NCI-H82 (cell line): ENCODE measurements at regions not wholly inside any gene's neighbourhood (a gene's known extent, or its start where the extent isn't known, plus 50 kb on each side); places are given as distances from the start of the nearest gene placed in this dataset.

Experiments used
- DNase-seq: peaks from one replicate; lab custom pipeline; 2025; lab: John Stamatoyannopoulos, UW

DNA sequence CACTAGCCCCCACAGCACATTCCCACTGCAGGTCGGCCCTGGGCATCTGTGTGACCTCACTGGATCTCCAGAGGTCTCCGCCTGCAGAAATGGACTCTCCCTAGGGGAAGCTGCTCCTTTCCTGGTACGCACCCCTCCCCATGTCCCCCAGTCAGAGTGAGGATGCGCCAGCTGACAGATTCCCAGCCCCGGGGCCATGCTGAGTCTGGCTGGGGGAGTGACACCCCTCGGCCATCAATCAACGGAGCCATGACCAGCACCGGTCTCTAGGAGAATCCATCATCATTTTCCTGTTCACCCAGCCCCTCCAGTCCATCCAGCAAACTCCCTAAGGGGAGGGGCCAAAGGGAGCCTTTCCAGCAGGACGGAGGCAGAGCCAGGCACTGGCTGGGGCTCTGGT is 68.7 kb upstream of the PAX7 start:
- DNase-seq = no peak

DNA sequence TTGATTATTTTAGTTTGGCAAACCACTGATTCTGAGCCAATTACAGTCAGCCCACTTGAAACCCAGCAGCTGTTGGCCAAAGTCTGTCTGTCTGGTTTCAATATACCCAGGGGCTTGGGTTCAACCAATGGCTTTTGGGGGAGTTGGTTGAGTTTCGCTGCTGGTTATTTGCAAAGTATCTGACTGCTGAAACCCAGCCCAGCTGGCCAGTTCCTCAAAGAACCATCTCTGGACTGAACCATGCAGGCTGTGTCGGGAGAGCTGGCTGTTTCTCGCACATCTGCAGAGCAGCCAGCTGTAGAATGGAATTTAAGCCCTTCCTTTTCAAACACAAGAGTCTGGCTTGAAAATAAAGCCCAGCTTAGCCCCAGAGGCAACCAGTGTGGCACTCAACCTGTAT is 66.0 kb upstream of the PAX7 start:
- DNase-seq = no peak

DNA sequence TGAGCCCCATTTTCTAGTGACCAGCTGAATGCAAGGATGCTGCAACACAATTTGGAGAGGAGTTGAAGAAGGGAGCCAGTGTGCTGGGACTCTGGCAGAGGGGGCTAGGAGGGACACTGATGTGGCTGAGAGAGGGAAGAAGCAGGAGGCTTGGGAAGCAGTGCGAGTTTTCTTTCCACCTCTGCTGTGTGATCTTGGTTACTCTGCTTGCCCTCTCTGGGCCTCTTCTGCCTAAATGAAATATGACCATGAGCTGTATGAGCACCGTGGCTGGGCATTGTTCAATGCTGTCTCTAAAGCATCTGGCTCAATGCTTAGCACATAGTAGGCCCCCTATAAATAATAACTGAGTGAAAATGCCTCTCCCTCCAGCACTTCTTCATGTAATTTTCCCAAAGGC is 65.3 kb upstream of the PAX7 start:
- no peak for DNase-seq

DNA sequence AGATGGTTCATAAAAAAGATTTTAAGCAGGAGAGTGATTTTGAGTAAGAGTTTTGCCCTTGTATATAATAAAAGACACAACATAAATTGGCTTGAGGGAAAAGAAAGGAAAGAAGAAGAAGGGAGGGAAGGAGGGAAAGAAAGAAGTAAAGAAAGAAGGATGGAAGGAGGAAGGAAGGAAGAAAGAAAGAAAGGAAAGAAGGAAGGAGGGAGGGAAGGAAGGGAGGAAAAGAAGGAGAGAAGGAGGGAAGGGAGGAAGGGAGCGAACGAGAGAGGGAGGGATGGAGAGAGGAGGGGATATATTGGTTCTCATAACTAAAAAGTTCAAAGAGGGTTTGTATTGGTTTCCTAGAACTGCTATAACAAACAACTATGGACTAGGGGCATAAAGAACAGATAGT is 62.2 kb upstream of the PAX7 start:
- DNase-seq = no peak

DNA sequence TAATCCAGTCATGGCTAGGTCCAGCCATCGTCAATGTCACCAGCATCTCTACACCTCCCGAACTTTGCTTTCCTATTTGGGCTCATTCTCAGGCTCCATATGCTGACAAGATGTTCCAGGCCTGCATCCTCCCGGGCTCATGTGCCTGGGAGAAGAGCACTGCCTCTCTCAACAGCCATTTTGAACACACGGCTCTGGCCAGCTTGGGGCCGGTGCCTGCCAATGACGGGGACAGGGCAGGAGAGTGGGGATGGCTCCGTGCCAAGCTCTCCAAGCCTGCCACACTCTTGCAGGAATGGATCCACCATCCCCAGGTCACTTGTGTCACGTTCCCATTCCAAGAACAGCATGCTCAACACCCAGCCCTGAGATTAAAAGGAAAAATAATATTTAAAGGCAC is 61.4 kb upstream of the PAX7 start:
- DNase-seq = no peak

DNA sequence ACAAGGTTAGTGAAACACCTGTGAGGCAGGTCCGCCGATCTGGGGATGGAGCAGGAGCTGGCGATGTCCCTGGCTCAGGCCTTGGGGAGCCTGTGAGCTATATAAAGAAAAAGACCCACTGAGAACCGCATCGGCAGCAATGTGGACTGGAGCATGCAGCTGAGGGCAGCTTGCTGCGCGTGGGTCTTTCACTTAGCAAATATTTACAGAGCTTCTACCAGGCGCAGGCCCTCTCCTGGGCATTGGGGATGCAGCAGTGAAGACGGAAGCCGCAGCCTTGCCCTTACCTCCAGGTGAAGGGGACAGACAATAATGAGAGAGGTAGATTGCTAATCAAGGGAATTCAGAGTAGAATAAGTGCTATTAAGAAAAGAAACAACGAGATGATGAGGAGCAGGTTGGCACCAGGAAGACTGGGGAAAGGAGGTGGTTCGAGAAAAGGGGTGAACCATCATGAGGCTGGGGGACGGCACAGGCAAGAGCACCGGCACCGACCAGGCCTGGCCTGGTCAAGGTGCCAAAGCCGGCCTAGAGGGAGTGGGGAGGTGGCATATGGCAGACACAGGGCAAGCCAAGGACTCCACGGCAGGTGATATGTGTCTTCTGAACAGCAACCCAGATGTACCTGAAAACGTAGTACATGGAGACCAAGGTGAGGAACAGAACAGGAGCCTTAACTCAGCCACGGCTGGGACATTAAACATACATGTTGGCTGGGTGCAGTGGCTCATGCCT is 60.7 kb upstream of the PAX7 start:
- DNase-seq = no peak

DNA sequence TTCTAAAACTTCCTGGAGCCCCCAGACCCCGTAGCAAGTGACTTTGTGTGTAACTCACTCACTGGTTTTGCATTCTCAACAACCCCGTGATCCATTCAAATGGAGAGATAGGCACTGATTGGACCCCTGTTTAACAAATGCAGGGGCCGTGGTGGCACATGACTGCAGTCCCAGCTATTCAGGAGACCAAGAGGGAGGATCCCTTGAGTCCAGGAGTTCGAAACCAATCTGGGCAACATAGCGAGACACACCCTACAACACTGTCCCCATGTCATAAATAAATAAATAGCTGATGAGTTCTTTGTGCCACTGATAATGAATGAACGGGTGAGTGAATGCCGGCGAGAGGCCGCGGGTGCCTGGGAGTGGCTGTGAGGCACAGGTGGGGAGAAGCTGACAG is 59.4 kb upstream of the PAX7 start:
- no peak for DNase-seq

DNA sequence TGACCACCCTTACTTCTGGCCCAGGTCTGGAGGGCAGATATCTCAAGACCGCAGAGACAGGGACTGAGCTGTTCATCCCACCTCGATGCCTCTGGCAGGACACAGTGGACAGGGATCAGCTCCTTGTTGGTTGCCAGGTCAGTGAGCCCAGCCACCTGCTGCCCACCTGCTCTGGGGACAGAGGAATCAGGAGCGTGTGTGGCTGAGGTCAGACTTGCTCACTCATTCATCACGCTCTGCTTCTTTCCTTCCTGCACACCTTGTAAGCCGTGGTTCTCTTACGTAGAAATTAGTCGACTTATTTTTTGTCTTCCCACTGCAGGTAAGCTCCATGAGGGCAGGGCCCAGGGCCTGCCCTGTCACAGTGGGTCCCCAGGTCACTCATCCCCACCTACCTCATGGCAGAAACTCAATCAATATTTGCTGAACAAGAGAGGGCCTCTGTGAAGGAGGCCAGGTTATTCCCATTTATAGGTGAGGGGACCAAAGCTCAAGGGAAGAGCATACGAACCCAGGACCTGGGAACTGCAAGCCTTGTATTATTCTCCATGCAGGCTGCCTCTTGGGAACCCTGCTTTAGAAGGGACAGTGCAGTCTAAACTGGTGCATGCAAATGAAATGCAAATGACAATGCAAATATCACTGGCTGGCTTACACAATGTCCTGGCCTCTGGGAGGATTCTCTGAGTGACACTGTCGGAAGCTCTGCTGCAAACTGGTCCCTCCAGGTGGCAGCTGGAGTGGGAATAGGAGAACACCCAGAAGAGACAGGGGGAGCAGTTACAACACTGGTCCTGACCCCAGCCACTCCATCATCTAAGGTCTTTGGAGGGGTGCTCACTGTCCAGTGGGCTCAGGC is 58.4 kb upstream of the PAX7 start:
- DNase-seq = no peak

DNA sequence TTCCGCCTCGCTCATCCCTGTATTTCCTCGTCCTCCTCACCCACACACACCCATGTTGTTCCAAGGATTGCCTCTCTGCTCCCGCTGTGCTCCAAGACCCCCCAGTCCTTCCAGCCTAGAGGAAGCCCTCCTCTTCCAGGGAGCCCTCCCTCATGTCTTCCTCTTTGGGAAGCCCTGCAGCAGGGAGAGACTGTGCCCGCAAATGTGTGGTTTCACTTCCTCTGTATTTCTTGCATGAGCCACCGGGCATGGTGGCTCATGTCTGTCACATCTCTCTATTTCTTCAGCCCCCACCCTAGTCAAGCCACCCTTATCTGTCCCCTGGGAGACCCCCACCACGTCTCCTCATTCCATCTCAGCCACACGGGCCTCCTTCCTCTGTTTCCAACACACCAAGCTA is 57.5 kb upstream of the PAX7 start:
- DNase-seq = no peak

DNA sequence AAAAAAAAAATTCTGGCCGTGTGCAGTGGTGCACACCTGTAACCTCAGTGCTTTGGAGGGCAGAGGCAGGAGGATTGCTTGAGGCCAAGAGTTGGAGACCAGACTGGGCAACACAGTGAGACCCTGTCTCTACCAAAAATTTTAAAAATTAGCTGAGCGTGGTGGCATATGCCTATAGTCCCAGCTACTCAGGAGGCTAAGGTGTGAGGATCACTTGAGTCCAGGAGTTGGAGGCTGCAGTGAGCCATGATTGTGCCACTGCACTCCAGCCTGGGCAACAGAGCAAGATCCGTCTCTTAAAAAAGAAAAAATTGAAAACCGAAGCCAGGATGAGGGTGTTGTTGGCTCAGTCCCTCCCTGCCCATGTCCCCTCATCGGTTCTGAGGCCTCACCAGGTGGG is 55.9 kb upstream of the PAX7 start:
- no peak for DNase-seq

DNA sequence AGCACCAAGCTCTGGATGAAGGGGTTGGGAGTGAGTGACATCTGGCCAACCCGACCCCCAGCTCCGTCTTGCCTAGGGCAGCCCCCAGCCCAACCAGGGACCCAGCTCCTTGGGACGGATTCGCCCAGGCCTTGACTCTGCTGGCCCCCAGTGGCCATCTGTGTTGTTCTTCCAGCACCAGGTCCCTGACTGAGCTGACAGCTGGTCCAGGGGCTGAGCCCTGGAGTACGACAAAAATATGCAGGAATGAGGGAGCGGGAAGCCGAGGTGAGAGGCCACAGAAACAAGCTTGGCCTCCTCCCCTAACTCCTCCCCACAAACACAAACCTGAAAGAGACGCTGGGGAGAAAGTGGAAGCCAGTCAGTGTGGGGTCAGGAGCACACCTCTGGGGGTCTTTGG is 55.0 kb upstream of the PAX7 start:
- peak; percentile 82 for DNase-seq

DNA sequence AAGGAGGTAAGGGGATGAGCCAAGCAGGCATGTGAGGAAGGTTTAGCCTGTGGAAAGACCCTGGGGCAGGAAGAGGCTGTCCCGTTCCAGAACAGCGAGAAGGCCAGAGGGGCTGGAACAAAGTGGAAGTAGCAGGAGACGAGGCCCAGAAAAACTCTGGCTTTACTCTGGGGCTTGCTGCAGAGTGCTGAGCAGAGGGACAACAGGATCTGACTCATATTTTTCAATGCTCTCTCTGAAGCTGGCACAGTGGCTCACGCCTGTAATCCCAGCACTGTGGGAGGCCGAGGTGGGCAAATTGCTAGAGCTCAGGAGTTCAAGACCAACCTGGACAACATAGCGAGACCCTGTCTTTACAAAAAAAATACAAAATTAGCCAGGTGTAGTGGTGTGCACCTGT is 52.4 kb upstream of the PAX7 start:
- DNase-seq = no peak

DNA sequence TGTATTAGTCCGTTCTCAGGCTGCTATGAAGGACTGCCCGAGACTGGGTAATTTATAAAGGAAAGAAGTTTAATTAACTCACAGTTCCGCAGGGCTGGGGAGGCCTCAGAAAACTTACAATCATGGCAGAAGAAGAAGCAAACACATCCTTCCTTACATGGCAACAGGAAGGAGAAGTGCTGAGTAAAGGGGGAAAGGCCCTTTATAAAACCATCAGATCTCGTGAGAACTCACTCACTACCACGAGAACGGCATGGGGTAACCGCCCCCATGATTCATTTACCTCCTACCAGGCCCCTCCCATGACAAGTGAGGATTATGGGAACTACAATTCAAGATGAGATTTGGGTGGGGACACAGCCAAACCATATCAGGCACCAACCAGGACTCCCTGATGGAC is 51.4 kb upstream of the PAX7 start:
- peak; percentile 41 for DNase-seq

DNA sequence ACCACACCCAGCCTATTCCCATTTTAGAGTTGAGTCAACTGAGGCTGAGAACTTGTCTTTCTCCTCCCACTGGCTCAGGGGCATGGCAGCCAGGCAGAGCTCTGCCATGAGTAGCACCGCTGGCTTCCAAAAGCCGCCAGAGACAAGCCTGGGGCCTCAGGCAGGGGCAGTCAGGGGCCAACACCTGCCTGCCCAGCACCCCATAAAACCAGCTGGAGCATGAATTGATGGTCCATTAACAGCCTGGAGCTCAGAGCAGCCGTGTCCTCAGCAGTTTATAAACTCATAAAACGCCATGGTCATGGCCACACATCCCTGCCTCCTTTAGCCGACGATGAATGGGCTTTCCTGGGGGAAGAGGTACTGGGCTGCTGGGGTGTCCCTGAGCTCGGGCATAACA is 50.6 kb upstream of the PAX7 start:
- no peak for DNase-seq

DNA sequence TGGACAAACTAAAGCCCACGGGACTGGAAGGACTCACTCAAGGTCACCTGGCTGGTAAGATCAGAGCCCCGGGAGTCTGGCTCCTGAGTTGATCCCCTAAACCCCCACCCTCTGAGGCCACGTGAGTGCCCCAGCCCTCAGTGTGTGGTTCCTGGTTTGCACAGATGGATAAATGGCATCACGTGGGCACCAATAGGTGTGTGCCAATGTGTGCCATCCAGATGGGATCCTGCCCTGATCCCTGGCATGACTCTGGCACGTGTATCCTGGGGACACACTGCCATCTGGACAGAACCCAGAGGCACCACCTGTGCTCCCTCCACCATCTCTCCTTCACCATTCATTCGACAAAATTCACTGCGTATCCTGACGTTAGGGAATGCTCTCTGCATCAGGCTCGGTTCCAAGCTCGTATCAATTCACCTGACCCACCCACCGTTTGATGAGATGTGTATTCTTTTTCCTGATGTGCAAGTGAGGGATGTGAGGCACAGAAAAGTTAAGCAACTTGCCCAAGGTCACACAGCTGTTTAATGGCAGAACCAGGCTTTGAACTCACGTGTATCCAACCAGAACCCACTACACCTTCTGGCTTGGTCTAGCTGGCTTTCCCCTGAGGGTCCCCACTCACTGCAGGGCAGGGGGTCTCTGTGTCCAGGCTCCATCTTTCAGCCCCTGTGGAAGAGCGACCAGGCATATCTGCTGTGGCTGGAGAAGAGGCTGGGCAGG is 49.8 kb upstream of the PAX7 start:
- DNase-seq = no peak
